Colonic mucosa (tissue), 4 donors: ENCODE measurements at regions not wholly inside any gene's neighbourhood (a gene's known extent, or its start where the extent isn't known, plus 50 kb on each side); places are given as distances from the start of the nearest gene placed in this dataset.

Source experiments
- DNase-seq: peaks from one replicate; pipeline ENCODE4 v3.0.0-alpha.2; 2020
- H3K27ac ChIP-seq: fragments of 200-600 bp; one replicate; pipeline ENCODE4 v1.8.0; 2021
- H3K27me3 ChIP-seq: fragments of 200-600 bp; one replicate; pipeline ENCODE4 v1.8.0; 2021
- H3K36me3 ChIP-seq: fragments of 200-600 bp; one replicate; pipeline ENCODE4 v1.8.0; 2021
- H3K4me1 ChIP-seq: fragments of 200-600 bp; one replicate; pipeline ENCODE4 v1.8.0; 2021; ENCODE audit warnings: mild to moderate bottlenecking
- H3K4me3 ChIP-seq: fragments of 200-600 bp; one replicate; pipeline ENCODE4 v1.8.0; 2021
- H3K9ac ChIP-seq, 2 donors: one replicate each; pipeline ENCODE4 v1.7.0; 2013; ENCODE audit warnings: control low read depth in 2 of 2, low read depth in 2 of 2, low read length in 2 of 2
- H3K9me3 ChIP-seq: fragments of 200-600 bp; one replicate; pipeline ENCODE4 v1.8.0; 2021
- intact Hi-C: fragments of 100-400 bp; cut with DNase I; formaldehyde crosslinking; loops from one replicate; pipeline ENCODE4 v1.14.1; 2022
- TF ChIP-seq, protein P1 (sequence below): fragments of 200-600 bp; IDR thresholded peaks from one replicate; pipeline ENCODE4 v1.8.0; 2022; ENCODE audit warnings: antibody characterized with exemption, mild to moderate bottlenecking
- donor health status: healthy.
- donor health status: DM: no; HTN: no; CAD: no.
- donor health status: DM: no; HTN: no; CAD: no.

DNA sequence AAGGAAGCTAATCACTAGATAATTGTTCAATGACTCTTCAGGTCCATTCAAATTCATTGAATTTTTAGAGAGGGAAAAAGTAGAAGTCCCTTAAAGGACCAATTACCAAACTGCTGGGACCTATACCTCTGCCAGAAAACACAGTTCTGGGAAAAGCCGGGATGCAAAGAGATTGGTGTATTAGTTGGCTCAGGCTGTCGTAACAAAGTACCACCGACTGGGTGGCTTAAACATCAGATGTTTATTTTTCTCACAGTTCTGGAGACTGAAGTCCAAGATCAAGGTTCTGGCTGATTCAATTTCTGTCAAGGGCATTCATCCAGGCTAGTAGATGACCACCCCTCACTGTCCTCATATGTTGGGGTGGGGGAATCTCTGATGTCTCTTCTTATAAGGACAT, 177.1 kb upstream of the FSTL4 start:
- Histone ChIP-seq H3K9ac (no peak overlapping the region), H3K36me3 (no peaks in the 10 kb centered on the region), H3K27ac (no peak overlapping the region), H3K4me3 (no peak overlapping the region), H3K27me3 (no peaks in the 10 kb centered on the region), H3K9me3 (no peaks in the 10 kb centered on the region), H3K4me1 (no peaks in the 10 kb centered on the region)
- intact Hi-C loops = no loop called here
- TF ChIP-seq, protein P1, sequence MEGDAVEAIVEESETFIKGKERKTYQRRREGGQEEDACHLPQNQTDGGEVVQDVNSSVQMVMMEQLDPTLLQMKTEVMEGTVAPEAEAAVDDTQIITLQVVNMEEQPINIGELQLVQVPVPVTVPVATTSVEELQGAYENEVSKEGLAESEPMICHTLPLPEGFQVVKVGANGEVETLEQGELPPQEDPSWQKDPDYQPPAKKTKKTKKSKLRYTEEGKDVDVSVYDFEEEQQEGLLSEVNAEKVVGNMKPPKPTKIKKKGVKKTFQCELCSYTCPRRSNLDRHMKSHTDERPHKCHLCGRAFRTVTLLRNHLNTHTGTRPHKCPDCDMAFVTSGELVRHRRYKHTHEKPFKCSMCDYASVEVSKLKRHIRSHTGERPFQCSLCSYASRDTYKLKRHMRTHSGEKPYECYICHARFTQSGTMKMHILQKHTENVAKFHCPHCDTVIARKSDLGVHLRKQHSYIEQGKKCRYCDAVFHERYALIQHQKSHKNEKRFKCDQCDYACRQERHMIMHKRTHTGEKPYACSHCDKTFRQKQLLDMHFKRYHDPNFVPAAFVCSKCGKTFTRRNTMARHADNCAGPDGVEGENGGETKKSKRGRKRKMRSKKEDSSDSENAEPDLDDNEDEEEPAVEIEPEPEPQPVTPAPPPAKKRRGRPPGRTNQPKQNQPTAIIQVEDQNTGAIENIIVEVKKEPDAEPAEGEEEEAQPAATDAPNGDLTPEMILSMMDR = no peak
- DNase-seq = no peak

DNA sequence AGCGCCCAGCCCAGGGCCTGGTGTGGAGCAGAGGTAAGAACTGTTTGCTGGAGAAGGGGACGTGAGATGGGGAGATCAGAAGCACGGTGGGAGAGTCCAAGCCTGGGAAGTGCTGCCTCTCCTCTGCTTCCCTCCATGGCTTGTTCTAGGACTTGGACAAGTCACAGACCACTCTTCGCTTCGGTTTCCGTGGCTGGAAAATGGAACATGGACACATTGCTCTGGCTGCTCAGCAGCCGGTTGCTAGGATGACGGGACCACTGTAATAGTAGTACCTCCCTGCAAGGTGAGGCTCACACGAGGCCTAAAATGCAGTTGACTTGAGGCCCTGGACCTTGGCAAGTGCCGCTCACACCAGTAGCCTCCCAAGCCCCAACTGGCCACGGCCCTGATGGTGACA, 175.8 kb upstream of the FSTL4 start:
- H3K9ac ChIP-seq = no peak overlapping the region
- H3K27ac ChIP-seq = no peak overlapping the region
- H3K4me1 ChIP-seq = no peaks in the 10 kb centered on the region
- H3K27me3 ChIP-seq = no peaks in the 10 kb centered on the region
- H3K9me3 ChIP-seq = no peaks in the 10 kb centered on the region
- DNase-seq = no peak
- TF ChIP-seq, protein P1 = no peak
- intact Hi-C loops = no loop called here
- no peak overlapping the region for H3K4me3 ChIP-seq
- no peaks in the 10 kb centered on the region for H3K36me3 ChIP-seq

GRCh38 chr5:133786420-133786819, 174.1 kb upstream of the FSTL4 start:
- intact Hi-C loops = no loop called here
- TF ChIP-seq, protein P1 = no peak
- no peaks in the 10 kb centered on the region for H3K9me3 ChIP-seq
- H3K27me3 ChIP-seq = no peaks in the 10 kb centered on the region
- no peaks in the 10 kb centered on the region for H3K36me3 ChIP-seq
- no peak overlapping the region for H3K9ac ChIP-seq
- H3K4me3 ChIP-seq = no peak overlapping the region
- no peaks in the 10 kb centered on the region for H3K4me1 ChIP-seq
- no peak overlapping the region for H3K27ac ChIP-seq
- no peak for DNase-seq

GRCh38 chr5:133785182-133785581, 172.8 kb upstream of the FSTL4 start:
- TF ChIP-seq, protein P1 = no peak
- Histone ChIP-seq H3K4me1 (no peaks in the 10 kb centered on the region), H3K27ac (no peak overlapping the region), H3K9ac (no peak overlapping the region), H3K36me3 (no peaks in the 10 kb centered on the region), H3K4me3 (no peak overlapping the region), H3K9me3 (no peaks in the 10 kb centered on the region), H3K27me3 (no peaks in the 10 kb centered on the region)
- DNase-seq = no peak
- intact Hi-C loops = no loop called here

DNA sequence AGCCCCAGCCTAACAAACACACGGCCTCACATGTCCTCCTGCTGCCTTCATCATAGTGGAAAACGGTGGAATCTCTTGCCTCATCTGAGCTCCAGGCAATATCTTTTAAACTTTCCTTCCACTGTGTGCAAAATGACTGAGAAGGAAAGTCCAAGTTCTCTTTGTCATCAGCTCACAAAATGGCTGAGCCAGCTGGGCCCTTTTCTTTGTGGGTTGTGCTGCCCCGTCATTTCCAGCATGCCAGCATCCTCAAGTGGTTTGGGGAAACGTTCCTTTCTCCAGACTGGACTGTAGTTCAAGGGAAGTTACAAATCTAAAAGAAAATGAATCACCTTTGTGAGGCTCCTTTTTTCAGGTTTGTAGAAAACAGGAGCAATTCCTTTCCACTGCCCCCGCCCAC, 171.1 kb upstream of the FSTL4 start:
- H3K9ac ChIP-seq = no peak overlapping the region

More for the DNA sequence above, 171.1 kb upstream of the FSTL4 start:
- Histone ChIP-seq H3K27me3 (no peaks in the 10 kb centered on the region), H3K9me3 (no peaks in the 10 kb centered on the region), H3K27ac (no peak overlapping the region), H3K36me3 (no peaks in the 10 kb centered on the region), H3K4me1 (no peaks in the 10 kb centered on the region), H3K4me3 (no peak overlapping the region)
- no peak for DNase-seq
- TF ChIP-seq, protein P1 = no peak
- intact Hi-C loops = no loop called here
